Kidney (tissue), 13 donors: ENCODE measurements at regions not wholly inside any gene's neighbourhood (a gene's known extent, or its start where the extent isn't known, plus 50 kb on each side); places are given as distances from the start of the nearest gene placed in this dataset.
"Not testable (repeated sequence)": the region's sequence is repeated elsewhere in the genome, so short reads cannot be mapped to it uniquely, and the experiment has no call there.

Experiments
- DNase-seq, 5 donors: peaks; one replicate each; pipeline ENCODE4 v3.0.0-alpha.2; 2013 to 2020
- FAIRE-seq: peaks from 2 replicates; lab custom pipeline; 2012; peaks lifted over from hg19 to GRCh38; lab: Jason Lieb, UNC
- H3K27ac ChIP-seq, 2 donors: one replicate each; pipeline ENCODE4 v1.7.0; 2013; ENCODE audit warnings: low read depth in 2 of 2, low read length in 2 of 2, inconsistent platforms in 1 of 2
- H3K27me3 ChIP-seq: one replicate; pipeline ENCODE4 v1.7.1; 2013; ENCODE audit warnings: low read length, inconsistent platforms; ENCODE audit not compliant: control insufficient read depth, insufficient read depth
- H3K36me3 ChIP-seq, 3 donors: one replicate each; pipeline versions ENCODE4 v1.7.0 to v1.7.1; 2013; ENCODE audit warnings: low read length in 3 of 3, control low read depth in 1 of 3, inconsistent platforms in 1 of 3; ENCODE audit not compliant: insufficient read depth in 3 of 3, control insufficient read depth in 2 of 3
- H3K4me1 ChIP-seq, 3 donors: one replicate each; pipeline versions ENCODE4 v1.7.0 to v1.7.1; 2013; ENCODE audit warnings: low read length in 3 of 3, inconsistent platforms in 1 of 3, low read depth in 1 of 3; ENCODE audit not compliant: control insufficient read depth in 2 of 3, insufficient read depth in 2 of 3
- H3K4me3 ChIP-seq, 3 donors: one replicate each; pipeline versions ENCODE4 v1.7.0 to v1.8.1; 2013; ENCODE audit warnings: low read length in 3 of 3, control low read depth in 1 of 3, inconsistent platforms in 1 of 3
- H3K9ac ChIP-seq, 3 donors: one replicate each; pipeline versions ENCODE4 v1.7.0 to v1.7.1; 2013; ENCODE audit warnings: low read length in 3 of 3, control low read depth in 1 of 3, inconsistent platforms in 1 of 3
- H3K9me3 ChIP-seq, 3 donors: one replicate each; pipeline versions ENCODE4 v1.7.0 to v1.7.1; 2013; ENCODE audit warnings: low read length in 3 of 3, control low read depth in 1 of 3, inconsistent platforms in 1 of 3; ENCODE audit not compliant: control insufficient read depth in 2 of 3, insufficient read depth in 1 of 3
- intact Hi-C: fragments of 100-400 bp; cut with DNase I; formaldehyde crosslinking; loops from one replicate; pipeline ENCODE4 v1.11.1; 2022
- TF ChIP-seq, protein P1 (sequence below): IDR thresholded peaks from 3 replicates; pipeline ENCODE4 v1.5.1; 2012; ENCODE audit warnings: mild to moderate bottlenecking, moderate library complexity, borderline replicate concordance; ENCODE audit not compliant: insufficient read depth; ENCODE audit errors: extremely low read depth
- donor health status: control.
- donor health status: control.
- donor health status: control.
- donor health status: control.
- donor health status: control.
- donor health status: DM: yes; HTN: yes; CAD: no.
- donor health status: Normal renal cell carcinoma (clear cell type).

DNA sequence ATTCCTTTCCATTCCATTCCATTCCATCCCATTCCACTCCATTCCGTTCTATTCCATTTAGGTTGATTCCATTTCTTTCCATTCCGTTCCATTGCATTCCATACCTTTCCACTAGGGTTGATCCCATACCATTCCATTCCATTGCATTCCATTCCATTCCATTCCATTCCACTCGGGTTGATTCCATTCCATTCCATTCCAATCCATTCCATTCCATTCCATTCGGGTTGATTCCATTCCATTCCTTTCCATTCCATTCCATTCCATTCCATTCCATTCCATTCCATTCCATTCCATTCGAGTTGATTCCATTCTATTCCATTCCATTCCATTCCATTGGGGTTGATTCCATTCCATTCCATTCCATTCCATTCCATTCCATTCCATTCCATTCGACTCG lies 161.1 kb downstream of the CWH43 start:
- H3K4me3 ChIP-seq, H3K27me3 ChIP-seq, DNase-seq, H3K27ac ChIP-seq, FAIRE-seq, H3K36me3 ChIP-seq, H3K9ac ChIP-seq, intact Hi-C loops, H3K4me1 ChIP-seq: not testable (repeated sequence)
- peaks cover 11 to 70% (median 37%) of the 10 kb centered on the region in 3 donors for H3K9me3 ChIP-seq

DNA sequence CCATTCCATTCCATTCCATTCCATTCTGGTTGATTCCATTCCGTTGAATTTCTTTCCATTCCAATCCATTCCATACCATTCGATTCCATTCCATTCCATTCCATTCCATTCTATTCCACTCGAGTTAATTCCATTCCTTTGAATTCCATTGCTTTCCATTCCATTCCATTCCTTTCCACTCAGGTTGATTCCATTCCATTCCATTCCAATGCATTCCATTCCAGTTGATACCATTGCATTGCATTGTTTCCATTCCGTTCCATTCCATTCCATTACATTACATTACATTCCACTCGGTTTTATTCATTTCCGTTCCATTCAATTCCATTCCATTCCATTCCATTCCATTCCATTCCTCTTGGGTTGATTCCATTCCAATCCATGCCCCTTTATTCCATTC lies 161.5 kb downstream of the CWH43 start:
- DNase-seq, FAIRE-seq, intact Hi-C loops, H3K9ac ChIP-seq, H3K36me3 ChIP-seq, H3K27ac ChIP-seq, H3K4me1 ChIP-seq, H3K27me3 ChIP-seq, H3K4me3 ChIP-seq: not testable (repeated sequence)
- peaks cover 14 to 74% (median 37%) of the 10 kb centered on the region in 3 donors for H3K9me3 ChIP-seq

DNA sequence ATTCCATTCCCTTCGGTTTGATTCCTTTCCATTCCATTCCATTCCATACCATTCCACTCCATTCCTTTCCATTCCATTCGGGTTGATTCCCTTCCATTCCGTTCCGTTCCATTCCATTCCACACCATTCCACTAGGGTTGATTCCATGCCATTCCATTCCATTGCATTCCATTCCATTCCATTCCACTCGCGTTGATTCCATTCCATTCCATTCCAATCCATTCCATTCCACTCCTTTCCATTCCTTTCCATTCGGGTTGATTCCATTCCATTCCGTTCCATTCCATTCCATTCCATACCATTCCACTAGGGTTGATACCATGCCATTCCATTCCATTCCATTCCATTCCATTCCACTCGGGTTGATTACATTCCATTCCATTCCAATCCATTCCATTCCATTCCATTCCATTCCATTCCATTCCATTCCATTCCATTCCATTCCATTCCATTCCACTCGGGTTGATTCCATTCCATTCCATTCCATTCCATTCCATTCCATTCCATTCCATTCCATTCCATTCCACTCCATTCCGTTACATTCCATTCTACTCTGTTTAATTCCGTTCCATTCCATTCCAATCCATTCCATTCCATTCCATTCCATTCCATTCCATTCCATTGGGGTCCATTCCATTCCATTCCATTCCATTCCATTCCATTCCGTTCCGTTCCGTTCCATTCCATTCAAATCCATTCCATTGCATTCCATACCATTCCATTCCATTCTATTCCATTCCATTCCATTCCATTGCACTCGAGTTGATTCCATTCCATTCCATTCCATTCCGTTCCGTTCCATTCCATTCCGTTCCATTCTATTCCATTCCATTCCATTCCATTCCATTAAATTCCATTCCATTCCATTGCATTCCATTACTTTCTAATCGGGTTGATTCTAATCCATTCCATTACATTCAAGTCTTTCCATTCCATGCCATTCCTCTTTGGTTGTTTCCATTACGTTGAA lies 163.2 kb downstream of the CWH43 start:
- TF ChIP-seq, protein P1, sequence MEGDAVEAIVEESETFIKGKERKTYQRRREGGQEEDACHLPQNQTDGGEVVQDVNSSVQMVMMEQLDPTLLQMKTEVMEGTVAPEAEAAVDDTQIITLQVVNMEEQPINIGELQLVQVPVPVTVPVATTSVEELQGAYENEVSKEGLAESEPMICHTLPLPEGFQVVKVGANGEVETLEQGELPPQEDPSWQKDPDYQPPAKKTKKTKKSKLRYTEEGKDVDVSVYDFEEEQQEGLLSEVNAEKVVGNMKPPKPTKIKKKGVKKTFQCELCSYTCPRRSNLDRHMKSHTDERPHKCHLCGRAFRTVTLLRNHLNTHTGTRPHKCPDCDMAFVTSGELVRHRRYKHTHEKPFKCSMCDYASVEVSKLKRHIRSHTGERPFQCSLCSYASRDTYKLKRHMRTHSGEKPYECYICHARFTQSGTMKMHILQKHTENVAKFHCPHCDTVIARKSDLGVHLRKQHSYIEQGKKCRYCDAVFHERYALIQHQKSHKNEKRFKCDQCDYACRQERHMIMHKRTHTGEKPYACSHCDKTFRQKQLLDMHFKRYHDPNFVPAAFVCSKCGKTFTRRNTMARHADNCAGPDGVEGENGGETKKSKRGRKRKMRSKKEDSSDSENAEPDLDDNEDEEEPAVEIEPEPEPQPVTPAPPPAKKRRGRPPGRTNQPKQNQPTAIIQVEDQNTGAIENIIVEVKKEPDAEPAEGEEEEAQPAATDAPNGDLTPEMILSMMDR, result peak; percentile 6
- H3K27ac ChIP-seq, H3K4me1 ChIP-seq, H3K27me3 ChIP-seq, H3K36me3 ChIP-seq, FAIRE-seq, H3K9ac ChIP-seq, intact Hi-C loops: not testable (repeated sequence)
- peaks cover 16 to 87% (median 46%) of the 10 kb centered on the region in 3 donors for H3K9me3 ChIP-seq
- peak in 4 of 5 donors; percentile 50 to 80 (median 55) for DNase-seq
- peak overlapping the region in 1 of 3 donors; percentile 9 for H3K4me3 ChIP-seq

DNA sequence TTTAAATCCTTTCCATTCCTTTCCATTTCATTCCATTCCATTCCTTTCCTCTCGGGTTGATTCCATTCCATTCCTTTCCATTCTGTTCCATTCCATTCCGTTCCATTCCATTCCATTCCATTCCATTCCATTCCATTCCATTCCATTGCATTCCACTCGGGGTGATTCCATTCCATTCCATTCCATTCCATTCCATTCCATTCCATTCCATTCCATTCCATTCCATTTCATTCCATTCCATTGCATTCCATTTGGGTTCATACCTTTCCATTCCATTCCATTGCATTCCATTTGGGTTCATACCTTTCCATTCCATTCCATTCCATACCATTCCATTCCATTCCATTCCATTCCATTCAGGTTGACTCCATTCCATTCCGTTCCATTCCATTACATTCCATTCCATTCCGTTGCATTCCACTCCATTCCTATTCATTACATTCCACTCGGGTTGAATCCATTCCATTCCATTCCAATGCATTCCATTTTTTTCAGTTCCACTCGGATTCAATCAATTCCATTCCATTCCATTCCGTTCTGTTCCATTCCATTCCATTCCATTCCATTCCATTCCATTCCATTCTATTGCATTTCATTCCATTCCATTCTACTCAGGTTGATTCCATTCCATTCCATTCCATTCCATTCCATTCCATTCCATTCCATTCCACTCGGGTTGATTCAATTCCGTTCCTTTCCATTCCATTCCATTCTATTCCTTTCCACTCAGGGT lies 164.4 kb downstream of the CWH43 start:
- H3K36me3 ChIP-seq, intact Hi-C loops, FAIRE-seq, H3K27me3 ChIP-seq, DNase-seq, H3K4me1 ChIP-seq, H3K27ac ChIP-seq, H3K9ac ChIP-seq, H3K4me3 ChIP-seq: not testable (repeated sequence)
- H3K9me3 ChIP-seq, result peaks cover 20 to 93% (median 45%) of the 10 kb centered on the region in 3 donors

DNA sequence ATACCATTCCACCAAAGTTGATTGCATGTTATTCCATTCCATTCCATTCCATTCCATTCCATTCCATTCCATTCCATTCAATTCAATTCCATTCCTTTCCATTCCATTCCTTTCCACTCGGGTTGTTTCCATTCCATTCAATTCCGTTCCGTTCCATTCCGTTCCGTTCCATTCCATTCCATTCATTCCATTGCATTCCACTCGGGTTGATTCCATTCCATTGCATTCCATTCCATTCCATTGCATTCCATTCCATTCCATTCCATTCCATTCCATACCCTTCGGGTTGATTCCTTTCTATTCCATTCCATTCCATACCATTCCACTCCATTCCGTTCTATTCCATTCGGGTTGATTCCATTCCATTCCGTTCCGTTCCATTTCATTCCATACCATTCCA lies 166.9 kb downstream of the CWH43 start:
- H3K9ac ChIP-seq, H3K27me3 ChIP-seq, H3K27ac ChIP-seq, H3K4me1 ChIP-seq, H3K36me3 ChIP-seq, intact Hi-C loops, H3K4me3 ChIP-seq, FAIRE-seq, DNase-seq: not testable (repeated sequence)
- peaks cover 19 to 77% (median 39%) of the 10 kb centered on the region in 3 donors for H3K9me3 ChIP-seq

DNA sequence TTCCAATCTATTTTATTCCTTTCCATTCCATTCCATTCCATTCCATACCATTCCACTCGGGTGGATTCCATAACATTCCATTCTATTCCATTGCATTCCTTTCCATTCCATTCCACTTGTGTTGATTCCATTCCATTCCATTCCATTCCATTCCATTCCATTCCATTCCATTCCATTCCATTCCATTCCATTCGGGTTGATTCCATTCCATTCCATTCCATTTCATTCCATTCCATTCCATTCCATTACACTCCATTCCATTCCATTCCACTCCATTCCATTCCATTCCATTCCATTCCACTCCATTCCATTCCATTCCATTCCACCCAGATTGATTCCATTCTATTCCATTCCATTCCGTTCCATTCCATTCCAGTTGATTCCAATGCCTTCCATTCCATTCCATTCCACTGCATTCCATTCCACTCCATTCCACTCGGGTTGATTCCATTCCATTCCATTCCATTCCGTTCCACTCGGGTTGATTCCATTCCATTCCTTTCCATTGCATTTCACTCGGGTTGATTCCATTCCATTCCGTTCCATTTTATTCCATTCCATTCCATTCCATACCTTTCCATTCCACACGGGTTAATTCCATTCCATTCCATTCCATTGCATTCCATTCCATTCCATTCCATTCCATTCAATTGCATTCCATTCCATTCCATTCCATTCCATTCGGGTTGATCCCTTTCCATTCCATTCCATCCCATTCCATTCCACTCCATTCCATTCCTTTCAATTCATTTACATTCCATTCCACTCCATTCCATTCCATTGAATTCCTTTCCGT lies 168.4 kb downstream of the CWH43 start:
- DNase-seq, result peak in 4 of 5 donors; percentile 29 to 56 (median 44)
- H3K27me3 ChIP-seq, H3K27ac ChIP-seq, H3K36me3 ChIP-seq, H3K9ac ChIP-seq, FAIRE-seq, intact Hi-C loops, H3K4me3 ChIP-seq, H3K4me1 ChIP-seq: not testable (repeated sequence)
- peaks cover 19 to 65% (median 34%) of the 10 kb centered on the region in 3 donors for H3K9me3 ChIP-seq
